ENCODE measurements at regions not wholly inside any gene's neighbourhood (a gene's known extent, or its start where the extent isn't known, plus 50 kb on each side); places are given as distances from the start of the nearest gene placed in this dataset.

GRCh38 chr20:58011106-58011946 is 217.1 kb downstream of the ANKRD60 start:
- TF ChIP-seq SIN3A (IDR thresholded peaks at IDR 0.05; ENCODE audit: borderline replicate concordance, insufficient read depth, low read length), result no peak
- TF ChIP-seq REST (IDR thresholded peaks at IDR 0.05; ENCODE audit: insufficient read depth in 1 of 2, low read depth in 2 of 2, low read length in 2 of 2), result no peak
- no peak for TF ChIP-seq TAF1 (IDR thresholded peaks at IDR 0.05; ENCODE audit: borderline replicate concordance, insufficient read depth, low read length)
- no peak for TF ChIP-seq FOXP2 (optimal IDR thresholded peaks at IDR 0.05; ENCODE audit: borderline replicate concordance, extremely low read depth, extremely low read length, insufficient read depth)

DNA sequence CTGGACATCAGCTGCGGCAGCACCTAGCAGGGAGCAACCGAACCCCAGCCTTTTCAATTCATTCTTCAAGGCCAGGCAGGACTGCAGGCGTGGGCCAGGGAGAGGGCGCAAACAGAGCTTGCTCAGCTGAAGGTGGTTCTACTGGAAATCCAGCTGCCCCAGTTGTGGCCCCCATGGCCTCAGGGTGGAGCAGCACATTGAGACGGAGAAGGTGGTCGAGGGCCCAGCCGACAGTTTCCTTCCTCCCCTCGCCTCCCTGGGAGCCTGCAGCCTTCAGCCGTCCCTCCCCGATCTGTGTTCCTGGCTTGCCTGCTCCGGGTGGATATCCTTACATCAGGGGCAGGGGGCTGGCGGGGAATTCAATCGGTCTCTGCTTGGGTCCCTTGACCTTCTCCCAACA is 217.8 kb downstream of the ANKRD60 start:
- TF ChIP-seq REST (IDR thresholded peaks at IDR 0.05; ENCODE audit: insufficient read depth in 1 of 2, low read depth in 2 of 2, low read length in 2 of 2) (no peak), POLR2AphosphoS5 (IDR thresholded peaks at IDR 0.05; ENCODE audit: low read depth, low read length) (no peak), SIN3A (IDR thresholded peaks at IDR 0.05; ENCODE audit: borderline replicate concordance, insufficient read depth, low read length) (no peak), TAF1 (IDR thresholded peaks at IDR 0.05; ENCODE audit: borderline replicate concordance, insufficient read depth, low read length) (no peak), FOXP2 (optimal IDR thresholded peaks at IDR 0.05; ENCODE audit: borderline replicate concordance, extremely low read depth, extremely low read length, insufficient read depth) (no peak)

DNA sequence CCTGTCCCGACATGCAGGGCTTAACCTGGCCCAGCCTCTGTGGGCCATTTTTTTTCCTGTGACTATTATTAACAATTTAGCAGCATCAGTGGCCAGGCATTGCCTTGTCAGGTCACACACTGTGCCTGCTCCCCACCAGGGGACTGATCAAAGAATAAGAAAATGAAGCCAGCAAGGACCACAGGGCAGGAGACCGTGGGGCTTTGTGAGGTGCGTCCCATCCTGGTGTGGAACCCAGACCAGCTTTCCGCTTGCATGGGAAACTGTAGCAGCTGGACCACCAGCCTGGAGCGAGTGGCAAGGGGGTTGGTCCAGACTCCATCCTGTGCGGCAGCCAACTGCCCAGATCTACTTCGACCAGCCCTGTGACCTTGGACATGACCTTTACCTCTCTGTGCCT is 218.3 kb downstream of the ANKRD60 start:
- TF ChIP-seq REST (IDR thresholded peaks at IDR 0.05; ENCODE audit: insufficient read depth in 1 of 2, low read depth in 2 of 2, low read length in 2 of 2) (no peak), FOXP2 (optimal IDR thresholded peaks at IDR 0.05; ENCODE audit: borderline replicate concordance, extremely low read depth, extremely low read length, insufficient read depth) (no peak), POLR2AphosphoS5 (IDR thresholded peaks at IDR 0.05; ENCODE audit: low read depth, low read length) (no peak), SIN3A (IDR thresholded peaks at IDR 0.05; ENCODE audit: borderline replicate concordance, insufficient read depth, low read length) (no peak)

DNA sequence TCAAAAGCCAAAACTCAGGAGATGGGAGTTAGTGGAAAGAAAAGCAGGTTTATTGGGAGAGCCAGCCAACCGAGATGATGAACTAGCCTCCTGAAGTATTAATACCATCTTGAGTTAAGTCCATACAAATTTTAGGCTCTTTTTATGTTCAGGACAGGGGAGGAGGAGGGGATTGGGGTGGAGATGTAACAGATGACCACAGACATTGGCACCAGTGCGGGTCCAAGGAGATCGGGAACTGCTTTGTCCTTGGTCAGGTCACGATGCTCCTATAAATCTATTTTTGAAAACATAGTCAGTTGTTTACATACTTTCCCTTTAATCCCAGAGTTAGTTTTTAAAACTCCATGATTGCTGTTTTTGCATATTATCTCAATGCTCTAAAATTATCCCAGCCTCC is 219.6 kb downstream of the ANKRD60 start:
- TF ChIP-seq SIN3A (IDR thresholded peaks at IDR 0.05; ENCODE audit: borderline replicate concordance, insufficient read depth, low read length) (no peak), REST (IDR thresholded peaks at IDR 0.05; ENCODE audit: insufficient read depth in 1 of 2, low read depth in 2 of 2, low read length in 2 of 2) (no peak), TAF1 (IDR thresholded peaks at IDR 0.05; ENCODE audit: borderline replicate concordance, insufficient read depth, low read length) (no peak), FOXP2 (optimal IDR thresholded peaks at IDR 0.05; ENCODE audit: borderline replicate concordance, extremely low read depth, extremely low read length, insufficient read depth) (no peak), POLR2AphosphoS5 (IDR thresholded peaks at IDR 0.05; ENCODE audit: low read depth, low read length) (no peak)
